ENCODE measurements at regions not wholly inside any gene's neighbourhood (a gene's known extent, or its start where the extent isn't known, plus 50 kb on each side); places are given as distances from the start of the nearest gene placed in this dataset.

- DNase-seq (ENCODE audit: low spot score), result no peak
Measured at GRCh38 chr6:11296449-11297375, 64.2 kb upstream of the NEDD9 start.

- DNase-seq (ENCODE audit: low spot score), result no peak
Measured at GRCh38 chr6:11295969-11296368, 63.5 kb upstream of the NEDD9 start.

GRCh38 chr6:11294228-11294627 lies 61.8 kb upstream of the NEDD9 start:
- DNase-seq (ENCODE audit: low spot score), result no peak

- no peak for DNase-seq (ENCODE audit: low spot score)
Measured at GRCh38 chr6:11292594-11293236, 60.2 kb upstream of the NEDD9 start.

- no peak for DNase-seq (ENCODE audit: low spot score)
Measured at GRCh38 chr6:11292091-11292490, 59.6 kb upstream of the NEDD9 start.

GRCh38 chr6:11291582-11291981 lies 59.1 kb upstream of the NEDD9 start:
- no peak for DNase-seq (ENCODE audit: low spot score)

- DNase-seq (ENCODE audit: low spot score), result no peak
Measured at GRCh38 chr6:11290027-11290426, 57.6 kb upstream of the NEDD9 start.

GRCh38 chr6:11288065-11288464 lies 55.6 kb upstream of the NEDD9 start:
- no peak for DNase-seq (ENCODE audit: low spot score)

- DNase-seq (ENCODE audit: low spot score), result peak; percentile 29
Measured at GRCh38 chr6:11284996-11285395, 52.5 kb upstream of the NEDD9 start.

GRCh38 chr6:11283629-11284028 lies 51.2 kb upstream of the NEDD9 start:
- no peak for DNase-seq (ENCODE audit: low spot score)

- DNase-seq (ENCODE audit: low spot score), result no peak
Measured at GRCh38 chr6:11282875-11283274, 50.4 kb upstream of the NEDD9 start.
